HG02970 (cell line): ENCODE measurements at regions not wholly inside any gene's neighbourhood (a gene's known extent, or its start where the extent isn't known, plus 50 kb on each side); places are given as distances from the start of the nearest gene placed in this dataset.

ENCODE experiments used
- ATAC-seq: cut with Tn5 transposase; IDR thresholded peaks from one replicate; pipeline ENCODE4 v1.9.1; 2021; ENCODE audit warnings: mild to moderate bottlenecking, moderate library complexity, moderate number of reproducible peaks; ENCODE audit not compliant: unreplicated experiment, low FRiP score

DNA sequence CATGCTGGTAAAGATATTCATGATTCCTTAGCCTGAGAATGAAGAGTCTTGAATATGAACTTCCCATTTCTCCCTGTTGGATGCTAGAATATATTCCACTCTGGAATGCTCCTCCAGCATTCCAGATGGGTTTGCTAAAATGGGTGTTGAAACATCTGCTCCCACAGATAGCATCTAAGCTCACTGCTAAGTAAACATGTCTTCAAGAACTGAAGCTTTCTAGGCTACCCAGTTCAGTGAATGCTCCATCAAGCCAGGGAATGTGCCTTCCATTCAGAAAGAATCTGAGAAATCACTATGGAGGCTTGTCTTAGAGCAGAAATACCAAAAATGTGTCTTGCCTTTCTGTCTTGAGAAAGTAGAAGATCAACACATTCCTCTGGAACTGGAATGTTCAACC lies 81.1 kb downstream of the TNFSF18 start:
- no peak for ATAC-seq

DNA sequence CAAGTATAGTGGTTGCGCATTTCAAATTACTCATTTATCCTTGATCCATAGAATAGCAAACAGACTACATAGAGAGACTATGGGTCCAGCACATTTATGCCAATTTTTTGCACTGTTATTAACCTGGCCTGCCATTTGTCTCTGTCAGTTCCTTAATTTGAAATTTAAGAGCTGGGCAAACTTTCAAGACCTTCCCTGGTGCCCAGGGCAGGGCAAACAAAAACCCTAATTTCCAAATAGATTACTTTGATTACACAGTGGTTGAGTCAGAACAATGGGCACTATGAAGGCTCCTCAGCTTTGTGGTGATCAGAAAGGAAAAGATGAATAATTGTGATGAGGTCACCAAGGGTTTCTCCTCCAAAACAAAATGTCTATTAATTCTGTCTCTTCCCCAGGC lies 80.6 kb downstream of the TNFSF18 start:
- no peak for ATAC-seq

DNA sequence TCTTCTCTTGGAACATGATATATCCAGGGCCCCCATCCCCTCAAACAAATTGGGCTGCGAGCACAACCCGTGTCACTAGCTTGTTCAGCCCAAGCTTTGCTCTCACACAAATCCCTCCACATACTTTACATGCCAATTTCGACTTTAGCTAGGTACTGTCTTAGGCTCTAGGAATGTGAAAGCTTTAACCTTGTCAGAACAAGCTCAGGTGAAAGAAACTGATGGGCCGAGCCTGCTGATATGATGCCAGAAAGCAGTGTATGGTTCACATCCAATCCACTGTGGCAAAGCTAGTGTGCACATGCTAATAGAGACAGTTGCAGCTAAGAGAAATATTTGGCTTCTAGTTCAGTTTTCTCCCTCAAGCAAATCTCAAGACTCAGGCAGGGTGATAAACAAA lies 79.5 kb downstream of the TNFSF18 start:
- ATAC-seq, result no peak

DNA sequence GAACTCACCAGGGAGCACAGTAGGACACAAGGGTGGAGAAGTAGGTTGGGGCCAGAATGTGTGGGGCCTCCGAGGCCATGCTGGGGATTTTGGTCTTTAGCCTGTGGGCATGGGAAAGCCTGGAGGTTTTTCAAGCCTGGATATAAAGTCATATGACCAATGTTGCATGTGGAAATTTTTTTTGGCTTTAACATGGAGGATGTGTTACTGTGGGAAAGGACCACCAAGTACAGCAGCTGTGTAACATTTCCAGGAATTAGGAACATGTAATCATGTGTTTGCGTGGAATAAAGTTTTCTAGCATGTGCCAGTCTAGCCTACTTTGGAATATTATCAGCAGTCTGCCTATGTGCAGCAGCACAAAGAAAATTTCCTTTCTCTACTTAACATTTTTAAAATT lies 78.5 kb downstream of the TNFSF18 start:
- no peak for ATAC-seq

DNA sequence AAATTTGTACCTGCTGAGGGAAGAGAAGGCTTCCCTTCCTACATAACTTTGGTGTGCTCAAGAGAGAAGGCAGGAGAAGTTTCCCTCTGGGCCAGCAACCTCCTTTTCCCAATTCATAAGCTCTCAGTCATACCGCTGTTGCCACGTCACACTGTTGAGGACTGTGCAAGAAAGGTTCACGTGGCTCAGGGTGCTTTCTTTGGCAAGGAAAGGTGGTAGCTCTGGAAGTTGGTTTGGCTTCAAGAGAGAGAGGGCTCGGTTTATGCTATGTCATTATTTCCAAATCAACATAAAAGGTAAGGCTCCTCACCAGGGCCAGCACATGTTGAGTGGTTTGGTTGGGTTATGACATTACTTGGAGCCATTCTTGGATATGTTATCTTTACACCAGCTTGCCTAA lies 77.3 kb downstream of the TNFSF18 start:
- no peak for ATAC-seq

DNA sequence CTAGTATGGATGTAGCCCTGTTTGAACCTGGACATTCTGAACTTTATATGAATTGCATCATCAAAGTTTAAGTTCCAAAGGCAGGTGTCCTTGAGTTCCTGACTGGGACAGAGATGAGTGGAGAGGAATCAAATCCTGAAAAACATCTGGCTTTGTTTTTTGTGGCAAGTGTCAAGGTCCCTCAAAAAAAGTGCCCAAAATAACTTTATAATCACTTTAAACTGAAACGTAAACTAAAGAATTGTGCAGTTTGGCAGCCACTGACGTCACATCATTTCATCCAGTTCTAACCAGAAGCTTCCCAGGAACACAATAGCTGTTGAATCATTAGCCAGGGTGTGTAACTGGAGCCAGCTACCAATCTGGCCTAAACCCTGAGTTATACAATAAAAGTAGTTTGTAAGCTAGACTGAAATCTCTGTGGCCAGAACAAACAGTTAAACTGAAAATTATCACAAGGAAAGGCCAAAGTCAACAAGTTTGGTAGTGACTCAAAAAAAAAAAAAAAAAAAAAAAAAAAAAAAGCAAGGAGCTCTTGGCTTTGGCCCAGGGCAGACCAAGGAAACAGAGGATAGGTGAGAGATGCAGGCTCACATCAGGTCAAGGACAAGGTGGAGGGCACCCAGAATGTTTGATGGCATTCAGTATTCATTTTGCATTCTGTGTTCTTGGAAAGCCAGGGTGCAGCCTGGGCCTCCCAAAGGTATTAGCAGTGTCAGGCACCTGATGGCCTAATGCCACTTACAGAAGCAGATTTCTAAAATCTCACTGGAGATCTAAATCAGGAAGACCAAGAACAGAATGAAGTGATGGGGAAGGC lies 74.3 kb downstream of the TNFSF18 start:
- ATAC-seq, result no peak

DNA sequence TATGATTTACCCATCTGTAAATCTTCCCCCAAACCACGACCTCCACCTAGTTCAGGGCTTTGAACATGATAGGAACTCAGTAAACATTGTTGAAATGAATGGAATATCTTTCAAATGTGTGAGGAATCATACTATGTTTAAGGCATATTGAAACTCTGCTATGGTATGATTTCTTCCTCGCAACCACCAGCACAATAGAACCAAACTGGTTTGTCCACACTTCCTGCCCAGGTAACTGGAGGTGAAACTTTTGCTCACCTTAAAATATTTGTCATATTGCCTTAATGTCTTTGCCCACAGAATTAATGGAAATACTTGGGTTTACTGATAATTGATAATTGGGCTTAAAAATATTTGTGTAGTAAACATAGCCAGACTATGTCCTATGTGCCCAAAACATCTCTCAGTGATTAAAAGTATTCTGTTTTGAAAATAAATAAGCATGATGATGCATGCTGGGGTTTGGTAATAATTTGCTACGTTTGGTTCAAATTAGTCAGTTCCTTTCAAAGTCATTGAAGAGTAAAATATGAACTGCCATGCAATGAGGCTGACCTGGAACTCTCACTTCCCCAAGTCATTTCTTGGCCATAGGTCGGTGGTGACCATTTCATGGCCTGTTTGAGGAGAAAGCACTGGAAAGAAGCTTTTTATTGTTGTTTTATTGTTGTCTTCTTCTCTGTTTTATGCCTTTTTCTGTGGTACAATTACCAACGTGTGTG lies 73.3 kb downstream of the TNFSF18 start:
- ATAC-seq, result no peak

DNA sequence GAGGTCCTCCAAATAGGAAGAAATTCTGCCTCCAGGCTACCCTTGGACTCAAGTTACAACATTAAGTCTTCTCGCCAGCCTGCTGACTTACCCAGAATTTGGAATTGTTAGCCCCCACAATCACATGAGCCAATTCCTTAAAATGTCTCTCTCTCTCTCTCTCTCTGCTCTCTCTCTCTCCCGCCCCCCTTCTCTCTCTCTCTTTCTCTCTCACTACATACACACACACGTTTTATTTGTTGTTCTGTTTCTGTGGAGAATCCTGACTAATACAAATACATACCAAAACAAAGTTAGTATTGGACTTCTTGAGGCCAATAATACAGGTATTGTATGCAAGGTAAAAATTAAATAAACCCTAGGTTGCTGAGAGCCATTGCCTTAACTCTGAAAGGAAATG lies 72.1 kb downstream of the TNFSF18 start:
- ATAC-seq, result no peak

DNA sequence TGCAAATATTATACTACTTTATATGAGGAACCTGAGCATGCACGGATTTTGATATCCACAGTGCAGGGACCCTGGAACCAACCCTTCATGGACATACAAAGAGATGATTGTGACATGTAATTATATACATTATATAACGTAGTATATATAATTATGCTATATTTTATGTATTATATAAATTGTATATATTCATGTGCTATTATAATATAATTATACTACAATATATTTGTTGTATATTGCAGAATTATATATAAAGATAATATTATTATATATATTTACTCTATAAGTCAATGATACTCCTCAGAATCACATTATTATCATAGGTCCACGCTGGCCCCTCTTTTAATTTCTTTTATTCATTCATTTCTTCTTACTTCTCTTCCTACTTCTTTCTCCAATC lies 70.9 kb downstream of the TNFSF18 start:
- ATAC-seq, result no peak

DNA sequence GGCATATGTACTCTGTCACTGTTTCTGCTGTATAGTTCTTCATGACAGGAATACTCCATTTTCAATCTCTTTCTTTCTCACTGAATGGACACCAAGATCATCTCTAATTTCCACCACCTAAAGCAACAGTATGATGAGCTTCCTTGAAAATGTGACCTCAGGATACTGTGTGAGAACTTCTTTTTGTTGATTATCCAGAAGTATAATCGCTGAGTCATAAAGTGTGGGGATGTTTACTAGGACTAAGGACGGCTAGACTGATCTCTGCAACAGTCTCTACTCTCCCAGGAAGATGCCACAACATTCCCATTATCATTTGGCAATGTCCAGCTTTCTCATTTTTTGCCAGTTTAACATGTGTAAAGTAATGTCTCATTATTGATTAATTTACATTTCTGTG lies 70.3 kb downstream of the TNFSF18 start:
- ATAC-seq, result no peak

DNA sequence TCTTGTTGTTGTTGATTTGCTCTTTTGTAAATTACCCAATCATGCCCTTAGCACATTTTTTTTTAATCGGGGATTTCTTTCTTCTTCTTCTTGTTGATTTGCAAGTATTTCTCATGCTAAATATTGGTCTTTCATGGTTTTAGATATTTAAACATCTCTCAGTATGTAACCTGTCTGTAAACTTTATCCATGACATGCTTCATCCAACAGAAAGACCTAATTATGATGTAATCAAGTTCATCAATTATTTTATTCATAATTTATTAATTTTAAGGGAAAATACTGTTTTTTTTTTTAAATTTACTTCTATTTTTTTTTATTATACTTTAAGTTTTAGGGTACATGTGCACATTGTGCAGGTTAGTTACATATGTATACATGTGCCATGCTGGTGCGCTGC lies 69.8 kb downstream of the TNFSF18 start:
- ATAC-seq, result no peak
